SK-N-SH (cell line): ENCODE measurements at regions not wholly inside any gene's neighbourhood (a gene's known extent, or its start where the extent isn't known, plus 50 kb on each side); places are given as distances from the start of the nearest gene placed in this dataset.

Experiments
- EZH2phosphoT487 ChIP-seq: fragments of 200-600 bp; sonication (generic); IDR thresholded peaks from 2 replicates; pipeline ENCODE4 v1.6.1; 2017; ENCODE audit warnings: low read depth, mixed run types, mild to moderate bottlenecking, antibody characterized with exemption, moderate library complexity, borderline replicate concordance
- RAD21 ChIP-seq: IDR thresholded peaks from 2 replicates; pipeline ENCODE4 v1.6.1; 2012; ENCODE audit warnings: mild to moderate bottlenecking, low read length
- SMC3 ChIP-seq: IDR thresholded peaks from 2 replicates; pipeline ENCODE4 v1.6.1; 2012; ENCODE audit warnings: low read depth, low read length, improper control_type of control experiment
- TF ChIP-seq, protein P1 (sequence below): IDR thresholded peaks from 2 replicates; pipeline ENCODE4 v1.4.0; 2012; ENCODE audit warnings: low read depth, borderline replicate concordance
- TF ChIP-seq, protein P2 (sequence below): IDR thresholded peaks from 2 replicates; pipeline ENCODE4 v1.6.1; 2012; ENCODE audit warnings: mild to moderate bottlenecking, low read depth, low read length, moderate library complexity
- TF ChIP-seq, protein P3 (sequence below): fragments of 200-600 bp; sonication (generic); IDR thresholded peaks from 2 replicates; pipeline ENCODE4 v1.6.1; 2017; ENCODE audit warnings: antibody characterized with exemption, mild to moderate bottlenecking, moderate library complexity
- TF ChIP-seq, protein P4 (sequence below): IDR thresholded peaks from 2 replicates; pipeline ENCODE4; 2012

DNA sequence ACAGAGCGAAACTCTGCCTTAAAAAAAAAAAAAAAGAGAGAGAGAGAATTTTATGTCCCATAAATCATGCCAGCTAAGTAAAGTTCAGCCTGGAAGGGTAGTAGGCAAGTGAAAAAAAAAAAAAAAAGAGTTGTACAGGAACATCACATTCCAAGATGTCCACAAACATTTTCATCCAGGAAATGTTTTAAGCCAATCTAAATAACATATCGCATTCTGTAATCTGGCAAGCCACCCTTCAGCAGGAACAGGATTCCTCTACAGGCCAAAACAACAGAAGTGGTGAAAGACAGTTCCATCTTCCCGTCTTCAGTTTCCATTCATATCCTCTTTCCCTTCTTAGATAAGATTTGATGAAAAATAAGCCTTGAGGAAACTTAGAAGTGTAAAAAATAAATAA is 1108.1 kb upstream of the DDX18 start:
- TF ChIP-seq, protein P1, sequence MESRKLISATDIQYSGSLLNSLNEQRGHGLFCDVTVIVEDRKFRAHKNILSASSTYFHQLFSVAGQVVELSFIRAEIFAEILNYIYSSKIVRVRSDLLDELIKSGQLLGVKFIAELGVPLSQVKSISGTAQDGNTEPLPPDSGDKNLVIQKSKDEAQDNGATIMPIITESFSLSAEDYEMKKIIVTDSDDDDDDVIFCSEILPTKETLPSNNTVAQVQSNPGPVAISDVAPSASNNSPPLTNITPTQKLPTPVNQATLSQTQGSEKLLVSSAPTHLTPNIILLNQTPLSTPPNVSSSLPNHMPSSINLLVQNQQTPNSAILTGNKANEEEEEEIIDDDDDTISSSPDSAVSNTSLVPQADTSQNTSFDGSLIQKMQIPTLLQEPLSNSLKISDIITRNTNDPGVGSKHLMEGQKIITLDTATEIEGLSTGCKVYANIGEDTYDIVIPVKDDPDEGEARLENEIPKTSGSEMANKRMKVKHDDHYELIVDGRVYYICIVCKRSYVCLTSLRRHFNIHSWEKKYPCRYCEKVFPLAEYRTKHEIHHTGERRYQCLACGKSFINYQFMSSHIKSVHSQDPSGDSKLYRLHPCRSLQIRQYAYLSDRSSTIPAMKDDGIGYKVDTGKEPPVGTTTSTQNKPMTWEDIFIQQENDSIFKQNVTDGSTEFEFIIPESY = no peak
- TF ChIP-seq, protein P2, sequence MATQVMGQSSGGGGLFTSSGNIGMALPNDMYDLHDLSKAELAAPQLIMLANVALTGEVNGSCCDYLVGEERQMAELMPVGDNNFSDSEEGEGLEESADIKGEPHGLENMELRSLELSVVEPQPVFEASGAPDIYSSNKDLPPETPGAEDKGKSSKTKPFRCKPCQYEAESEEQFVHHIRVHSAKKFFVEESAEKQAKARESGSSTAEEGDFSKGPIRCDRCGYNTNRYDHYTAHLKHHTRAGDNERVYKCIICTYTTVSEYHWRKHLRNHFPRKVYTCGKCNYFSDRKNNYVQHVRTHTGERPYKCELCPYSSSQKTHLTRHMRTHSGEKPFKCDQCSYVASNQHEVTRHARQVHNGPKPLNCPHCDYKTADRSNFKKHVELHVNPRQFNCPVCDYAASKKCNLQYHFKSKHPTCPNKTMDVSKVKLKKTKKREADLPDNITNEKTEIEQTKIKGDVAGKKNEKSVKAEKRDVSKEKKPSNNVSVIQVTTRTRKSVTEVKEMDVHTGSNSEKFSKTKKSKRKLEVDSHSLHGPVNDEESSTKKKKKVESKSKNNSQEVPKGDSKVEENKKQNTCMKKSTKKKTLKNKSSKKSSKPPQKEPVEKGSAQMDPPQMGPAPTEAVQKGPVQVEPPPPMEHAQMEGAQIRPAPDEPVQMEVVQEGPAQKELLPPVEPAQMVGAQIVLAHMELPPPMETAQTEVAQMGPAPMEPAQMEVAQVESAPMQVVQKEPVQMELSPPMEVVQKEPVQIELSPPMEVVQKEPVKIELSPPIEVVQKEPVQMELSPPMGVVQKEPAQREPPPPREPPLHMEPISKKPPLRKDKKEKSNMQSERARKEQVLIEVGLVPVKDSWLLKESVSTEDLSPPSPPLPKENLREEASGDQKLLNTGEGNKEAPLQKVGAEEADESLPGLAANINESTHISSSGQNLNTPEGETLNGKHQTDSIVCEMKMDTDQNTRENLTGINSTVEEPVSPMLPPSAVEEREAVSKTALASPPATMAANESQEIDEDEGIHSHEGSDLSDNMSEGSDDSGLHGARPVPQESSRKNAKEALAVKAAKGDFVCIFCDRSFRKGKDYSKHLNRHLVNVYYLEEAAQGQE = no peak
- no peak for TF ChIP-seq RAD21
- TF ChIP-seq, protein P3, sequence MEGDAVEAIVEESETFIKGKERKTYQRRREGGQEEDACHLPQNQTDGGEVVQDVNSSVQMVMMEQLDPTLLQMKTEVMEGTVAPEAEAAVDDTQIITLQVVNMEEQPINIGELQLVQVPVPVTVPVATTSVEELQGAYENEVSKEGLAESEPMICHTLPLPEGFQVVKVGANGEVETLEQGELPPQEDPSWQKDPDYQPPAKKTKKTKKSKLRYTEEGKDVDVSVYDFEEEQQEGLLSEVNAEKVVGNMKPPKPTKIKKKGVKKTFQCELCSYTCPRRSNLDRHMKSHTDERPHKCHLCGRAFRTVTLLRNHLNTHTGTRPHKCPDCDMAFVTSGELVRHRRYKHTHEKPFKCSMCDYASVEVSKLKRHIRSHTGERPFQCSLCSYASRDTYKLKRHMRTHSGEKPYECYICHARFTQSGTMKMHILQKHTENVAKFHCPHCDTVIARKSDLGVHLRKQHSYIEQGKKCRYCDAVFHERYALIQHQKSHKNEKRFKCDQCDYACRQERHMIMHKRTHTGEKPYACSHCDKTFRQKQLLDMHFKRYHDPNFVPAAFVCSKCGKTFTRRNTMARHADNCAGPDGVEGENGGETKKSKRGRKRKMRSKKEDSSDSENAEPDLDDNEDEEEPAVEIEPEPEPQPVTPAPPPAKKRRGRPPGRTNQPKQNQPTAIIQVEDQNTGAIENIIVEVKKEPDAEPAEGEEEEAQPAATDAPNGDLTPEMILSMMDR = no peak
- no peak for TF ChIP-seq SMC3
- no peak for TF ChIP-seq EZH2phosphoT487
- TF ChIP-seq, protein P4, sequence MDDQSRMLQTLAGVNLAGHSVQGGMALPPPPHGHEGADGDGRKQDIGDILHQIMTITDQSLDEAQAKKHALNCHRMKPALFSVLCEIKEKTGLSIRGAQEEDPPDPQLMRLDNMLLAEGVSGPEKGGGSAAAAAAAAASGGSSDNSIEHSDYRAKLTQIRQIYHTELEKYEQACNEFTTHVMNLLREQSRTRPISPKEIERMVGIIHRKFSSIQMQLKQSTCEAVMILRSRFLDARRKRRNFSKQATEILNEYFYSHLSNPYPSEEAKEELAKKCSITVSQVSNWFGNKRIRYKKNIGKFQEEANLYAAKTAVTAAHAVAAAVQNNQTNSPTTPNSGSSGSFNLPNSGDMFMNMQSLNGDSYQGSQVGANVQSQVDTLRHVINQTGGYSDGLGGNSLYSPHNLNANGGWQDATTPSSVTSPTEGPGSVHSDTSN = no peak
